Progenitor cell of endocrine pancreas (in vitro differentiated cells): ENCODE measurements at regions not wholly inside any gene's neighbourhood (a gene's known extent, or its start where the extent isn't known, plus 50 kb on each side); places are given as distances from the start of the nearest gene placed in this dataset.

Experiments
- DNase-seq: peaks from one replicate; pipeline ENCODE4 v3.0.0; 2021; ENCODE audit warnings: low spot score; ENCODE audit not compliant: unreplicated experiment
- H3K27ac Mint-ChIP-seq: 2 replicates; pipeline ENCODE4 v1.8.0; 2021; ENCODE audit warnings: mild to moderate bottlenecking, moderate library complexity, mixed read lengths
- H3K27me3 Mint-ChIP-seq: 2 replicates; pipeline ENCODE4 v1.8.0; 2021; ENCODE audit warnings: mixed read lengths
- H3K36me3 Mint-ChIP-seq: 2 replicates; pipeline ENCODE4 v1.8.0; 2022; ENCODE audit warnings: mixed read lengths; ENCODE audit not compliant: insufficient read depth
- H3K4me1 Mint-ChIP-seq: 2 replicates; pipeline ENCODE4 v1.8.0; 2021; ENCODE audit warnings: low read depth, mixed read lengths
- H3K4me3 Mint-ChIP-seq: 2 replicates; pipeline ENCODE4 v1.8.0; 2021; ENCODE audit warnings: low read depth, mild to moderate bottlenecking, moderate library complexity, mixed read lengths
- H3K9me3 Mint-ChIP-seq: 2 replicates; pipeline ENCODE4 v1.8.0; 2021; ENCODE audit warnings: low read depth, mixed read lengths
- TF ChIP-seq, protein P1 (sequence below): fragments of 200-600 bp; sonication (generic); IDR thresholded peaks from one replicate; pipeline ENCODE4 v1.5.0; 2021; ENCODE audit warnings: antibody characterized with exemption, mild to moderate bottlenecking; ENCODE audit not compliant: unreplicated experiment

GRCh38 chr2:59920961-59921360 lies 632.5 kb downstream of the BCL11A start:
- peaks cover 2% of the 10 kb centered on the region for H3K4me1 Mint-ChIP-seq
- H3K27ac Mint-ChIP-seq = peak overlapping the region; percentile 59
- no peak for DNase-seq
- no peaks in the 10 kb centered on the region for H3K27me3 Mint-ChIP-seq
- TF ChIP-seq, protein P1, sequence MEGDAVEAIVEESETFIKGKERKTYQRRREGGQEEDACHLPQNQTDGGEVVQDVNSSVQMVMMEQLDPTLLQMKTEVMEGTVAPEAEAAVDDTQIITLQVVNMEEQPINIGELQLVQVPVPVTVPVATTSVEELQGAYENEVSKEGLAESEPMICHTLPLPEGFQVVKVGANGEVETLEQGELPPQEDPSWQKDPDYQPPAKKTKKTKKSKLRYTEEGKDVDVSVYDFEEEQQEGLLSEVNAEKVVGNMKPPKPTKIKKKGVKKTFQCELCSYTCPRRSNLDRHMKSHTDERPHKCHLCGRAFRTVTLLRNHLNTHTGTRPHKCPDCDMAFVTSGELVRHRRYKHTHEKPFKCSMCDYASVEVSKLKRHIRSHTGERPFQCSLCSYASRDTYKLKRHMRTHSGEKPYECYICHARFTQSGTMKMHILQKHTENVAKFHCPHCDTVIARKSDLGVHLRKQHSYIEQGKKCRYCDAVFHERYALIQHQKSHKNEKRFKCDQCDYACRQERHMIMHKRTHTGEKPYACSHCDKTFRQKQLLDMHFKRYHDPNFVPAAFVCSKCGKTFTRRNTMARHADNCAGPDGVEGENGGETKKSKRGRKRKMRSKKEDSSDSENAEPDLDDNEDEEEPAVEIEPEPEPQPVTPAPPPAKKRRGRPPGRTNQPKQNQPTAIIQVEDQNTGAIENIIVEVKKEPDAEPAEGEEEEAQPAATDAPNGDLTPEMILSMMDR = no peak
- H3K4me3 Mint-ChIP-seq = no peak overlapping the region
- no peaks in the 10 kb centered on the region for H3K36me3 Mint-ChIP-seq
- no peaks in the 10 kb centered on the region for H3K9me3 Mint-ChIP-seq

- H3K4me1 Mint-ChIP-seq = peaks cover 2% of the 10 kb centered on the region
- TF ChIP-seq, protein P1 = no peak
These were observed 633.1 kb downstream of the BCL11A start for GRCh38 chr2:59920307-59920706.

DNA sequence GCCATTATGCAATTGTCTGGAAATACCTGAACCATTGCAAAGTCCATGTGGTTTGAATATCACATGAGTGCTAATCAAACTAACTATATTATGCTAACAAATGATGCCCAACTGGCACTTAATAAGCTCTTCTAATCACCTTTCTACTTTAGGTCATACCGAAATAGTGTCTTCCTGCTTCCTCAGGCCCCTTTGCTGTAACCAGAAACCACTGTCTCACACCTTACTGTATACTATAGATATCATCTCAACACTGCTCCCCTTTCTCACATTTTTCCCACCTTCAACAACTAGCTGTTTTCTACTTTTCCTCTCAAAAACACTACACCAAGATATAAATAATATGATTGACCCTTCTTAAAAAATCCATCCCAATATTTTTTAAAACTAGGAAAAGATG lies 633.9 kb downstream of the BCL11A start:
- TF ChIP-seq, protein P1 = no peak
- Mint-ChIP-seq H3K27ac (no peak overlapping the region), H3K27me3 (no peaks in the 10 kb centered on the region), H3K4me3 (no peak overlapping the region), H3K36me3 (no peaks in the 10 kb centered on the region), H3K9me3 (no peaks in the 10 kb centered on the region), H3K4me1 (peaks cover 2% of the 10 kb centered on the region)
- no peak for DNase-seq

More at GRCh38 chr2:59920307-59920706, 633.1 kb downstream of the BCL11A start:
- DNase-seq = no peak
- Mint-ChIP-seq H3K36me3 (no peaks in the 10 kb centered on the region), H3K27me3 (no peaks in the 10 kb centered on the region), H3K9me3 (no peaks in the 10 kb centered on the region), H3K4me3 (no peak overlapping the region), H3K27ac (no peak overlapping the region)

GRCh38 chr2:59912042-59912441 lies 641.4 kb downstream of the BCL11A start:
- DNase-seq = no peak
- Mint-ChIP-seq H3K27ac (no peak overlapping the region), H3K4me3 (no peak overlapping the region), H3K36me3 (no peaks in the 10 kb centered on the region), H3K27me3 (no peaks in the 10 kb centered on the region), H3K9me3 (no peaks in the 10 kb centered on the region), H3K4me1 (peaks cover 16% of the 10 kb centered on the region)
- TF ChIP-seq, protein P1 = no peak

DNA sequence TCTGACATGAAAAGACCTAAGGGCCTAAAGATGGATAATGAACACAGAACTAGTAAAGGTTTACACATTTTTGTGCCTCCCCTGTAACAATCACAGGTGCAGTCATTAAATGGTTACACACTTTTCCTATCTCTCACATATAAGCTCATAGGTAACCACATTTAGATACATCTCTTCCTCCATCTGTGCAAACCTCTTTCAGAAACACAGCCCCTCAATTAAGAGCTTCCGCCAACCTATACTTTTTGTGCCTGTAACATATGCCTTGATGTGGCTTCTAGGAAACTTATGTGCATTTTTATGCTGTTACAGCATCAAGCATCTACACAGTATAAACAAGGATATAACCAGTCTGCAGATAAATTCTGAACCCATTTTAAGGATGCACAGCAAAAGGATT lies 643.3 kb downstream of the BCL11A start:
- peak overlapping the region; percentile 4 for H3K27ac Mint-ChIP-seq
- no peak overlapping the region for H3K4me3 Mint-ChIP-seq
- no peaks in the 10 kb centered on the region for H3K36me3 Mint-ChIP-seq
- H3K4me1 Mint-ChIP-seq = peaks cover 16% of the 10 kb centered on the region
- TF ChIP-seq, protein P1 = no peak
- no peaks in the 10 kb centered on the region for H3K27me3 Mint-ChIP-seq
- no peaks in the 10 kb centered on the region for H3K9me3 Mint-ChIP-seq
- DNase-seq = no peak
